RWPE2 (cell line): ENCODE measurements at regions not wholly inside any gene's neighbourhood (a gene's known extent, or its start where the extent isn't known, plus 50 kb on each side); places are given as distances from the start of the nearest gene placed in this dataset.

Experiments
- ATAC-seq: fragments of 200-7000 bp; cut with Tn5 transposase; 3 replicates; pipeline ENCODE4 v1.9.1; 2021; ENCODE audit warnings: low read depth
- DNase-seq: peaks from one replicate; pipeline ENCODE4 v3.0.0-alpha.2; 2020; ENCODE audit warnings: low spot score
- H3K27ac ChIP-seq: fragments of 450-650 bp; 2 replicates; pipeline ENCODE4 v1.5.1; 2017; ENCODE audit warnings: mild to moderate bottlenecking; ENCODE audit not compliant: poor library complexity, severe bottlenecking
- H3K27me3 ChIP-seq: fragments of 250-450 bp; sonication (Bioruptor Pico); 2 replicates; pipeline ENCODE4 v1.5.1; 2021; ENCODE audit warnings: mild to moderate bottlenecking, moderate library complexity; ENCODE audit not compliant: insufficient read depth, poor library complexity, severe bottlenecking
- H3K36me3 ChIP-seq: fragments of 250-450 bp; sonication (Bioruptor Pico); 2 replicates; pipeline ENCODE4 v1.5.1; 2020; ENCODE audit warnings: low read depth, mild to moderate bottlenecking, moderate library complexity
- H3K4me1 ChIP-seq: fragments of 250-450 bp; sonication (Bioruptor Pico); 2 replicates; pipeline ENCODE4 v1.5.1; 2021; ENCODE audit warnings: mild to moderate bottlenecking, moderate library complexity; ENCODE audit not compliant: insufficient read depth, poor library complexity, severe bottlenecking
- H3K4me3 ChIP-seq: fragments of 250-450 bp; sonication (Bioruptor Pico); 2 replicates; pipeline ENCODE4 v1.5.1; 2021; ENCODE audit warnings: mild to moderate bottlenecking, moderate library complexity; ENCODE audit not compliant: severe bottlenecking
- H3K9me3 ChIP-seq: fragments of 250-450 bp; sonication (Bioruptor Pico); 2 replicates; pipeline ENCODE4 v1.5.1; 2021; ENCODE audit warnings: mild to moderate bottlenecking, moderate library complexity; ENCODE audit not compliant: severe bottlenecking
- TF ChIP-seq, protein P1 (sequence below): fragments of 450-650 bp; IDR thresholded peaks from one replicate; pipeline ENCODE4 v1.5.1; 2017; ENCODE audit warnings: mild to moderate bottlenecking, moderate library complexity; ENCODE audit not compliant: poor library complexity, severe bottlenecking

DNA sequence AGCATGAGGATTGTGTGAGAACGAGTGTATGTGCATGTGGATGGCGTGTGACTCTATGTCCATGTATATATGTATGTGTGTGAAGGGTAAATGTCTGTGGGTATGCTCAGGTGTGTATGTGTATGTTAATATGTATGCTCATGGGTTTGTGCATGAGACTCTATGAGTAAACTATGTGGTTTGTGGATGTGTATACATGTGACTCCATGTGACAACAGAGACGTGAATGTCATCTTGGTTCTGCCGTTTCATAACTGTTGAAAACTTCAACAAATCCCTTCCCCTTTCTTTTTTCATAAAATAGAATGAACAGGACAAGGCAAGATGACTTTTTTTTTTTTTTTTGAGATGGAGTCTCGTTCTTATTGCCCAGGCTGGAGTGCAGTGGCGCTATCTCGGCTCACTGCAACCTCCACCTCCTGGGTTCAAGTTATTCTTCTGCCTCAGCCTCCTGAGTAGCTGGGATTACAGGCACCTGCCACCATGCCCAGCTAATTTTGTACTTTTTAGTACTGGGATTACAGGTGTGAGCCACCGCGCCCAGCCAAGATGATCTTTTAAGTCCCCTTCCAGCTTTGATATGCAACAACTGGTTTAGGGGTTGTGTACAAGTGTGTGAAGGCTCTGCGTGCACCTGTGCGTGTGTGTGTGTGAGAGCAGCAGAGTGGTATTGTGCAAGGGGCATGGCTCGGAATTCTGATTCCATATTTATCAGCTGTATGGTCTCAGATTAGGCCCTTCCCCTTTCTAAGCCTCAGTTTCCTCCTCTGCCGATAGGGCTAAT, 106.3 kb downstream of the EBNA1BP2 start:
- Histone ChIP-seq H3K36me3 (no peaks in the 10 kb centered on the region), H3K4me3 (no peak overlapping the region), H3K9me3 (no peaks in the 10 kb centered on the region), H3K27me3 (no peaks in the 10 kb centered on the region), H3K27ac (no peak overlapping the region), H3K4me1 (no peaks in the 10 kb centered on the region)
- no peak for DNase-seq
- no peak for ATAC-seq
- TF ChIP-seq, protein P1, sequence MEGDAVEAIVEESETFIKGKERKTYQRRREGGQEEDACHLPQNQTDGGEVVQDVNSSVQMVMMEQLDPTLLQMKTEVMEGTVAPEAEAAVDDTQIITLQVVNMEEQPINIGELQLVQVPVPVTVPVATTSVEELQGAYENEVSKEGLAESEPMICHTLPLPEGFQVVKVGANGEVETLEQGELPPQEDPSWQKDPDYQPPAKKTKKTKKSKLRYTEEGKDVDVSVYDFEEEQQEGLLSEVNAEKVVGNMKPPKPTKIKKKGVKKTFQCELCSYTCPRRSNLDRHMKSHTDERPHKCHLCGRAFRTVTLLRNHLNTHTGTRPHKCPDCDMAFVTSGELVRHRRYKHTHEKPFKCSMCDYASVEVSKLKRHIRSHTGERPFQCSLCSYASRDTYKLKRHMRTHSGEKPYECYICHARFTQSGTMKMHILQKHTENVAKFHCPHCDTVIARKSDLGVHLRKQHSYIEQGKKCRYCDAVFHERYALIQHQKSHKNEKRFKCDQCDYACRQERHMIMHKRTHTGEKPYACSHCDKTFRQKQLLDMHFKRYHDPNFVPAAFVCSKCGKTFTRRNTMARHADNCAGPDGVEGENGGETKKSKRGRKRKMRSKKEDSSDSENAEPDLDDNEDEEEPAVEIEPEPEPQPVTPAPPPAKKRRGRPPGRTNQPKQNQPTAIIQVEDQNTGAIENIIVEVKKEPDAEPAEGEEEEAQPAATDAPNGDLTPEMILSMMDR, result no peak

DNA sequence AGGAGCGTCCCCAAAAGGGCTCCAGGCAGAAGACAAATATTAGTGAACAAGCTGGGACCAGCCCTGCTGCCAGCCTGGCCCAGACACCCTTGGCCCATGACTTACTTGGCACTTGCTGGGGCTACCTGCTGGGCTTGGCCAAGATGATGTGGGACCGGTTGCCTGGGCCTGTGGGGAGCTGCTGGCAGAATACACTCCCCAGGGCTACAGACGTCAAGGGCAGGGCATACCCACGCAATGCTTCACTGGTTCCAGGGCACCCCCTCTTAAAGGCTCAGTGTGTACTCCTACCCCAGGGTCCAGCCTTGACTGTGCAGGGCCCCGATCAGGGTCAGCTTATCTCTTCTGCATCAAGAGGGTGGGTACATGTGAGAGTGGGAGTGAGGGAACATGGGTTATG, 106.5 kb upstream of the SLC2A1 start:
- Histone ChIP-seq H3K27me3 (no peaks in the 10 kb centered on the region), H3K4me3 (no peak overlapping the region), H3K27ac (no peak overlapping the region), H3K9me3 (no peaks in the 10 kb centered on the region), H3K4me1 (no peaks in the 10 kb centered on the region), H3K36me3 (no peaks in the 10 kb centered on the region)
- ATAC-seq, result no peak; the same call in 2 of the 3 replicates
- DNase-seq, result no peak
- TF ChIP-seq, protein P1, result no peak

- no peak for ATAC-seq
- TF ChIP-seq, protein P1, result no peak
Observed at GRCh38 chr1:43063394-43064219, 104.9 kb upstream of the SLC2A1 start.

DNA sequence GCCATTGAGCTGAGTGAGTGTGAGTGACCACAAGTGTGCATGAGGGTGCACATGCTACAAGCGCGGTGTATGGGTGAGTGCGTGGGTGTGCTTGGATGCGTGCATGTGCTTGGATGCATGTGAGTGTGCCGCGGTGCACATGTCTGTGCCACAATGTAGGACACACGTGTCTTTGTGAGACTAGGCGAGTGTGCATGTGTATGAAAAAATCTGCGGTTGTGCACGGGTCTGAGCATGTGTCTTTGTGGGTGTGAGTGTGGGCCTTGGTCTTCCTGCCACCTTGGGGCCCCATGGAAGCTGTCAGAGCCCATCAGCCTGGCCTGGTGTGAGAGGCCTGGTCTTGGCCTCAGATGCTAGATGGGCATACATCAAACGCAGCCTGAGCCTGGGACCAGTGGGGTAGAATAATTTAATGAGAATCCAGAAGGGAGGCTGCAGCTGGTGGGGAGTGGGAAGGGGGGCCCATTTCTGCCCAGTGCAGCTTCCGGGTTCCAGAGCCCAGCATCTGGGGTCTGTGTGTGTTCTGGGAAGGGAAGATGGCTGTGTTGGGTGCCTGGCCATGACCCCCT, 103.9 kb upstream of the SLC2A1 start:
- Histone ChIP-seq H3K9me3 (no peaks in the 10 kb centered on the region), H3K4me1 (peaks cover 12% of the 10 kb centered on the region), H3K36me3 (no peaks in the 10 kb centered on the region), H3K27ac (no peak overlapping the region), H3K27me3 (no peaks in the 10 kb centered on the region), H3K4me3 (no peak overlapping the region)
- DNase-seq, result no peak
- TF ChIP-seq, protein P1, result no peak
- ATAC-seq, result no peak

More at GRCh38 chr1:43063394-43064219, 104.9 kb upstream of the SLC2A1 start:
- no peak for DNase-seq
- Histone ChIP-seq H3K36me3 (no peaks in the 10 kb centered on the region), H3K27ac (no peak overlapping the region), H3K27me3 (no peaks in the 10 kb centered on the region), H3K9me3 (no peaks in the 10 kb centered on the region), H3K4me3 (no peak overlapping the region), H3K4me1 (peaks cover 5% of the 10 kb centered on the region)
